ENCODE measurements at regions not wholly inside any gene's neighbourhood (a gene's known extent, or its start where the extent isn't known, plus 50 kb on each side); places are given as distances from the start of the nearest gene placed in this dataset.

- TF ChIP-seq CEBPZ (IDR thresholded peaks at IDR 0.05; ENCODE audit: low read length) (no peak), KLF12 (CRISPR knock-in tag; IDR thresholded peaks at IDR 0.05; ENCODE audit: borderline replicate concordance) (no peak), NFKBIZ (CRISPR knock-in tag; IDR thresholded peaks at IDR 0.05) (no peak), FOXO4 (CRISPR knock-in tag; conservative IDR thresholded peaks at IDR 0.05) (no peak), ZFP36 (IDR thresholded peaks at IDR 0.05; ENCODE audit: borderline replicate concordance, low read depth, low read length, partially characterized antibody) (no peak), AHDC1 (CRISPR knock-in tag; IDR thresholded peaks at IDR 0.05; ENCODE audit: borderline replicate concordance) (no peak)
These were observed 109.0 kb upstream of the KL start (continued) for GRCh38 chr13:32907211-32907610.

Data from HepG2 (cell line).